ENCODE measurements at regions not wholly inside any gene's neighbourhood (a gene's known extent, or its start where the extent isn't known, plus 50 kb on each side); places are given as distances from the start of the nearest gene placed in this dataset.
A peak's percentile ranks its signal among the peaks of the same experiment; 100 is the strongest.
"Not testable (repeated sequence)": the region's sequence is repeated elsewhere in the genome, so short reads cannot be mapped to it uniquely, and the experiment has no call there.

GRCh38 chr3:127043041-127043641 lies 60.2 kb downstream of the PLXNA1 start:
- H3K36me3 ChIP-seq: no peaks in the 10 kb centered on the region
- no peak overlapping the region for H3K4me3 ChIP-seq
- no peaks in the 10 kb centered on the region for H3K27me3 ChIP-seq
- H3K9me3 ChIP-seq: no peaks in the 10 kb centered on the region
- DNase-seq: peak; percentile 34

DNA sequence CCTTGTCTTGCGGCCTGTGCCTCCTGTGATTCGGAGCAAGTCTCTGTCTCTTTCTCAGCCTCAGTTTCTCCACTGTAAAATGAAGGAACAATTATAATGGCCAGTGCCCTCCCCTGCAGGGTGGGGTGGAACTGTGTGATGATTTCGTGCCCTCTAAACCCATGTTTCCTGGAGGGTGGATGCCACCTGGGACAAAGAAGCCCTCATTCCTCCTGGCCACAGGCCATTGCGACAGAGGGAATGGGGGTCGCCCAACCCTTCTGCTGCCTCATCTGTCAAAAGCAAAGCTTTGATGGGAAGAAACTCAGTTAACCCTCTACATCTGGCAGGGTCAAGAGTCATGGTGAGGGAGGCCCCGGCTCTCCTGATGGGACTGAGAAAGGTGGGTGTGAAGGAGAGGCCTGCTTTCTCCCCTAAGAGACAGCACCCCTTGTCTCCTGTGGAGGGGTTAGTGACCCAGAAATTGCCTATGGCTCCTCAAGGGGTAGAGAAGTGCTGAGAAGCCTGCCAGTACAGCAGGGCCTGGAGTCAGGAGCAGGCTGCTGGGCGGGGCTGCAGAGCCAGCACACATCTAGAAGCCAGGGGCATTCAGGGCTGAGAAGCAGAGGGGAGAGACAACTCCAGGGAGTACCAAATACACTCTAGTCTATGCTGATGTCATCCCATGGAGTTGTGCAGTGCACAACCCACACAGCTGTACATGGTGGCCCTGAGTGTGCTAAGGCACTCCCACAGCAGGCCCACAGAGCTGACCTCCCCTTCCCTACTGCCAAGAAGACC lies 61.0 kb downstream of the PLXNA1 start:
- Histone ChIP-seq H3K36me3 (no peaks in the 10 kb centered on the region), H3K9me3 (peaks cover 2% of the 10 kb centered on the region; the same call in 1 of the 2 replicates), H3K4me3 (no peak overlapping the region), H3K27me3 (no peaks in the 10 kb centered on the region)
- no peak for DNase-seq

DNA sequence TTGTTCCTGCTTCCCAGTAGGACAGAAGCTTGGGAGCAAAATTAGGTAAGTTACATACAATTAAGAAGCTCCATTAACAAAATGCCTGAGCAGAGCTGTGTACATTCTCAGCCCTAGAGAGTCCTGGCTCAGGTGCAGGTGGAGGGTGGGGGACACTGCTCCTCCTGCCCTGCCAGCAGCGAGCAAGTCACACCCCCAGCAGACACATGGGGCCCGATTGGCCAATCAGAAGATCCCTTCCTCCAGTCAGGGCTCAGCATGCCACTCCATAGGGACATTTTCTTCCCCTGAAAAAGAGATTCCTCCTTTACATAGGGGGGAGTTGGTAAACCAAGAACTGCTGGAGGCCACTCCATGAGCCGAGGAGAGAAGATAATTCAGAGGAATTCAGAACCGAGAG lies 62.1 kb downstream of the PLXNA1 start:
- Histone ChIP-seq H3K4me3 (no peak overlapping the region), H3K36me3 (no peaks in the 10 kb centered on the region), H3K27me3 (no peaks in the 10 kb centered on the region), H3K9me3 (peaks cover 7% of the 10 kb centered on the region; the same call in 1 of the 2 replicates)
- DNase-seq: no peak

DNA sequence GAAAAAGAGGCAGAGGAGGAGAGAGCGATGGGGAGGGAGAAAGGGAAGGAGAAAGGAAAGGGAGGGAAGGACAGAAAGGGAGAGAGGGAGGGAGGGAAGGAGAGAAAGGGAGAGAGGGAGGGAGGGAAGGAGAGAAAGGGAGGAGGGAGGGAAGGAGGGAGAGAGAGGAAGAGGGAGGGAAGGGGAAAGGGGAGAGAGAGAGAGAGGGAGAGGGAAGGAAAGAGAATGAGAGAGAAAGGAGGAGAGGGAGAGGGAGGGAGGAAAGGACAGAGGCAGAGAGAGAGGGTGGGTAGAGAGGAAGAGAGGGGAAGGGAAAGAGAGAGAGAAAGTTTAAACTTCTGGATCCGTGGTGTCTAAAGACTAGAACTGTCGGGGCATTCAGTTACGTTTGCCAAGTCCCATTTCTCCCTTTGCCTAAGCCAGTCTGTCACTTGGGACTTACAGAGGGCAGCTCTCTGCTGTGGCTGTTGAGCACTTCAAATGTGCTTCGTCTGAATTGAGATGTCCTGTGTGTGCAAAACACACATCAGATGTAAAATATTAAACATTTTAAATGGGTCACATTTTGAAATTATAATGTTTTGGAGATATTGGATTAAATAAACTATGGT lies 62.6 kb downstream of the PLXNA1 start:
- DNase-seq: no peak
- Histone ChIP-seq H3K4me3 (no peak overlapping the region), H3K36me3 (no peaks in the 10 kb centered on the region), H3K27me3 (no peaks in the 10 kb centered on the region), H3K9me3 (peaks cover 9% of the 10 kb centered on the region; the same call in 1 of the 2 replicates)

DNA sequence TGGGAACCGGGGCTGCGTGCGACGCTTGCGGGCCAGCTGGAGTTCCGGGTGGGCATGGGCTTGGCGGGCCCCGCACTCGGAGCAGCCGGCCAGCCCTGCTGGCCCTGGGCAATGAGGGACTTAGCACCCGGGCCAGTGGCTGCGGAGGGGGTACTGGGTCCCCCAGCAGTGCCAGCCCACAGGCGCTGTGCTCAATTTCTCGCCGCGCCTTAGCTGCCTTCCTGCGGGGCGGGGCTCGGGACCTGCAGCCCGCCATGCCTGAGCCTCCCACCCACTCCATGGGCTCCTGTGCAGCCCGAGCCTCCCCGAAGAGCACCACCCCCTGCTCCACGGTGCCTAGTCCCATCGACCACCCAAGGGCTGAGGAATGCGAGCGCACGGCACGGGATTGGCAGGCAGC lies 63.8 kb downstream of the PLXNA1 start:
- DNase-seq, H3K36me3 ChIP-seq, H3K4me3 ChIP-seq, H3K27me3 ChIP-seq, H3K9me3 ChIP-seq: not testable (repeated sequence)

DNA sequence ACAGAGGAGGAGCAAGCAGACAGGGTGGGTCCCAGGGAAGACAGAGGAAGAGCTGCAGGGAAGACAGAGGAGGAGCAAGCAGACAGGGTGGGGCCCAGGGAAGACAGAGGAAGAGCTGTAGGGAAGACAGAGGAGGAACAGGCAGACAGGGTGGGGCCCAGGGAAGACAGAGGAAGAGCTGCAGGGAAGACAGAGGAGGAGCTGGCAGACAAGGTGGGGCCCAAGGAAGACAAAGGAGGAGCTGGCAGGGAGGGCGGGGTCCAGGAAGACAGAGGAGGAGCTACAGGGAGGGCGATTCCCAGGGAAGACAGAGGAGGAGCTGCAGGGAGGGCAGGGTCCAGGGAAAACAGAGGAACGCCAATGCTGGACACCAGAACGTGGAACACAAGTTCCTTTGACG lies 66.5 kb downstream of the PLXNA1 start:
- no peak for DNase-seq

DNA sequence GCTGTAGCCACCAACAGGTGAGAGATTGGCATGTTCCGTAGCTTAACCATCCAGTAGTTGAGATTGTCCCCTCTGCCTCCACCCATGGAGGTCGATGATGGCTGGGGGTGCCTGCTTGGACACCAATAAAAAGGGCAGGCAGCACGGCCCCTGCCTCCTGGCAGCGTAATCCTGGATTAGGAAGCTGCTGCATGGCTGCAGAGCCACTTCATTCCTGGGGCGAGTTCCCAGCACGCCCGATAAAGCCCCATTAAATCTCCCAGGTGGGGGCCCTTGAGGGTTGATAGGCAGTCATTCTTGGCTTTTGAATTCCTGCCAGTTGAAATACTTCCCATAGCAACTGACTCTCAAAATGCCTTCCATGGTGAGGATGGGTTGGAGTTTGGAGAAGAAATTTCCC lies 67.8 kb downstream of the PLXNA1 start:
- Histone ChIP-seq H3K27me3 (no peaks in the 10 kb centered on the region), H3K4me3 (no peak overlapping the region), H3K9me3 (peaks cover 9% of the 10 kb centered on the region; the same call in 1 of the 2 replicates), H3K36me3 (no peaks in the 10 kb centered on the region)
- DNase-seq: no peak

More for the DNA sequence above, 66.5 kb downstream of the PLXNA1 start:
- no peaks in the 10 kb centered on the region for H3K27me3 ChIP-seq
- H3K4me3 ChIP-seq: no peak overlapping the region
- no peaks in the 10 kb centered on the region for H3K36me3 ChIP-seq
- peaks cover 9% of the 10 kb centered on the region; the same call in 1 of the 2 replicates for H3K9me3 ChIP-seq

DNA sequence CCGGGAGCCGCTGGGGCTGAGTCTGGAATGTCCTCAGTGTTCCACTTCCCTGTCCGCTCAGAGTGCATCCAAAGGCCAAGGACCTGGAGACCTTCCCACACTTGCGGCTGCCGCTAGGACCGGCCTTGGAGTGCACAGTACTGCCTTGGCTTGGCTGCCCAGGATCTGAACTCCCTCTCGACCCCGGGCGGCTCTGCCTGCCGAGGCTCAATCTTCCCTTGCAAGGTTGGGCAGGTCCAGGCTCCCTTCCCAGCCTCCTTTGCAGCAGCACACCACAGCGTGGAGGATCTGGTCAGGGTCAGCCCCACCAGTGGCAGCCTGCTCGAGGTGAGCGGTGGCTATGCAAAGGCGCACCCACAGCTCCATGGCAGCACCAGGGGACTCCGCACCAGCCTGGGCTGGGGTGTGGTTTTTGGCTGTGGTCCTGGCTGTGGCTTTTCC lies 69.2 kb downstream of the PLXNA1 start:
- Histone ChIP-seq H3K4me3 (no peak overlapping the region), H3K36me3 (no peaks in the 10 kb centered on the region), H3K27me3 (no peaks in the 10 kb centered on the region), H3K9me3 (peaks cover 17% of the 10 kb centered on the region)
- DNase-seq: peak; percentile 35

GRCh38 chr3:127053026-127053425 lies 70.1 kb downstream of the PLXNA1 start:
- peaks cover 19% of the 10 kb centered on the region for H3K9me3 ChIP-seq
- H3K4me3 ChIP-seq: no peak overlapping the region
- H3K36me3 ChIP-seq: no peaks in the 10 kb centered on the region
- H3K27me3 ChIP-seq: no peaks in the 10 kb centered on the region
- DNase-seq: no peak

DNA sequence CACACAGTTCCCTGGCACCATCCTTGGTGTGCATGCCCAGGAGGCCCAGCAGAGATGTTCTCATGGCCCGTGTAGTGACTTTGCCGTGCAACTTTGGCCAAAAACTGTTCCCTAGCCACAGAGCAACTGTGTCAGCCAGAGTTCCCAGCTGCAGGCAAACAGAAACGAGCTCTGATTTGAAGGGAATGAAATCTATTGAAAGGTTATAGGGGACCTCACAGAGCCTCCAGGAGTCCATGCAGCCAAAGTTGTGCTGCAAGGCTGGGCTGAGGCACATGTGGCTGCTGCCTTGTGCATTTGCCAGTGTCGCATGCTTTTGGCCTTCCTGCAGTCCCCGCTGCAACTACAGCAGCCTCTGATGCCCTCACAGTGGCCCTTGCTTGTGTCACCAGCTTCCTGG lies 70.5 kb downstream of the PLXNA1 start:
- Histone ChIP-seq H3K36me3 (no peaks in the 10 kb centered on the region), H3K4me3 (no peak overlapping the region), H3K27me3 (no peaks in the 10 kb centered on the region), H3K9me3 (peaks cover 18% of the 10 kb centered on the region)
- DNase-seq: no peak

DNA sequence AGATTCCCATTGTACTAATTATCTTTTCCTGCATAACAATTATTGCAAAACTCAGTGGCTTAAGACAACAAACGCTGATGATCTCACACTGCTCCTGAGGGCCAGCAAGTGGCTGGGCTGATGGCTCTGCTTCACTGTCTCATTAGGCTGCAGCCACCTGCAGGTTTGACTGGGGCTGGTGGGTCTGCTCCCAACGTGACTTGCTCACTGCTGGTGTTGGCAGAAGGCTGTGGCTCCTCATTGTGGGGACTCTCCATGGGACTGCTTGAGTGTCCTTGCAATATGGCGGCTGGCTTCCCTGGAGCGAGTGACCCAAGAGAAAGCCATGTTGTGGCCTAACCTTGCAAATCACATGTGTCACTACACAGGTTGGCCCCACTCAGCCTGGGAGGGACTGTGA lies 71.1 kb downstream of the PLXNA1 start:
- no peaks in the 10 kb centered on the region for H3K36me3 ChIP-seq
- H3K9me3 ChIP-seq: peaks cover 17% of the 10 kb centered on the region
- no peak overlapping the region for H3K4me3 ChIP-seq
- H3K27me3 ChIP-seq: no peaks in the 10 kb centered on the region
- no peak for DNase-seq

DNA sequence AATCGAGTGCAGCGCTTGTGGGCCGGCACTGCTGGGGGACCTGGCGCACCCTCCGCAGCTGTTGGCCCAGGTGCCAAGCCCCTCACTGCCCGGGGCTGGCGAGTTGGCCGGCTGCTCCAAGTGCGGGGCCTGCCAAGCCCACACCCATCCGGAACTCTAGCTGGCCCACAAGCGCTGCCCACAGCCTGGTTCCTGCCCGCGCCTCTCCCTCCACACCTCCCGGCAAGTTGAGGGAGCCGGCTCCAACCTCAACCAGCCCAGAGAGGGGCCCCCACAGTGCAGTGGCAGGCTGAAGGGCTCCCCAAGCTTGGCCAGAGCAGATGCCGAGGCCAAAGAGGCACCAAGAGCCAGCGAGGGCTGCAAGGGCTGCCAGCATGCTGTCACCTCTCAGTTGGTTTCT lies 73.4 kb downstream of the PLXNA1 start:
- Histone ChIP-seq H3K9me3 (peaks cover 10% of the 10 kb centered on the region), H3K27me3 (no peaks in the 10 kb centered on the region)
- no peak for DNase-seq

DNA sequence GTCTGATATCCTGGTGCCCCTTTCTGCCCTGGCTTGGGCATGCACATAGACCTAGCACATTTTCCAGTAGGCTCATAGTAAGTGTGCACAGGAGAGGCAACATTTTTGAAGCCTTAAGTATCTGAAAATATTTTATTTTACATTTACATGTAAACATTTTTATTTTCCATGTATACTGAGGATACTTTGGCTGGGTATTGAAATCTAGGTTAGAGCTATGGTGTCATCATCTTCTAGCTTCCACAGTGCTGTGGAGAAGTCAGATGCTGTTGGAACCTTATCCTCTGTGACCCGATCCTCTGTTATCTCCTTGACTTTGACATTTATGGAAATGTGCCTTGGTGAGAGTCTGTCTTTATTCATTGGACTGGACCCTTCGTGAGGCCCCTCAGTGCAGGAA lies 74.1 kb downstream of the PLXNA1 start:
- peaks cover 10% of the 10 kb centered on the region for H3K9me3 ChIP-seq
- no peaks in the 10 kb centered on the region for H3K36me3 ChIP-seq
- no peak for DNase-seq
- H3K4me3 ChIP-seq: no peak overlapping the region
- no peaks in the 10 kb centered on the region for H3K27me3 ChIP-seq

More for the DNA sequence above, 73.4 kb downstream of the PLXNA1 start:
- no peak overlapping the region for H3K4me3 ChIP-seq
- H3K36me3 ChIP-seq: no peaks in the 10 kb centered on the region

DNA sequence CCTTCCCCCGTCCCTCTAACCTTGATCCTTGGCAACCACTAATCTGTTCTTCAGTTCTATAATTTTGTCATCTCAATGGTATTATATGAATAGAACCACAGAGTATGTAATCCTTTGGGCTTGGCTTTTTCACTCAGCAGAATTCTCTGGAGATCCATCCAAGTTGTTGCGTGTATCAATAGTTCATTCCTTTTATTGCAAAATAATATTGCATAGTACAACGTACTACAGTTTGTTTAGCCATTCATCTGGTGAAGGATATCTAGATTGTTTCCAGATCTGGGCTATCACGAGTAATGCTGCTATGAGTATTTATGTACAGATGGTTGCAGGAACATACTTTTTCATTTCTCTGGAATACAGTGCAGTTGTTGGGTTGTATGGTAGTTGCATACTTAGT lies 76.2 kb downstream of the PLXNA1 start:
- Histone ChIP-seq H3K9me3 (peaks cover 10% of the 10 kb centered on the region), H3K36me3 (no peaks in the 10 kb centered on the region), H3K4me3 (no peak overlapping the region), H3K27me3 (no peaks in the 10 kb centered on the region)
- DNase-seq: no peak

DNA sequence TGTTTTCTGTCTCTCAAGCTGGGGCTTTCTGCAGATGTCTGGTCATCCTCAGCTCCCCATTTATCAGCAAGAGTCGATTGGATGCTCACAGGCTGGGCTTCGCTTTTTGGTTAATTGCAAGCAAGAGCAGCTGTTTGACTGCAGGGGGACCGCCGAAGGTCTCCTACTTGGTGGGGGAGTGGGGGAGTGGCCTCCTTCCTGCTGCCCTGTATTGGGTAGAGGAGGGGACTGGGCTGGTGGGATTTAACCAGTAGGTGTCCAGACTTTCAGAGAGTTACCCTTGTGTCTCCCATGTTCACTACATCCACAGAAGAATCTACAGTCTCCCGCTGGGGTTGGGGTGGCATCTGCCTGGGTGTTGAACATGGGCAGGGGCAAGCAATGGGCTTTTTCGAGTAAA lies 78.7 kb downstream of the PLXNA1 start:
- H3K27me3 ChIP-seq: no peaks in the 10 kb centered on the region
- H3K4me3 ChIP-seq: no peak overlapping the region
- H3K36me3 ChIP-seq: no peaks in the 10 kb centered on the region
- H3K9me3 ChIP-seq: peaks cover 7% of the 10 kb centered on the region
- DNase-seq: no peak

DNA sequence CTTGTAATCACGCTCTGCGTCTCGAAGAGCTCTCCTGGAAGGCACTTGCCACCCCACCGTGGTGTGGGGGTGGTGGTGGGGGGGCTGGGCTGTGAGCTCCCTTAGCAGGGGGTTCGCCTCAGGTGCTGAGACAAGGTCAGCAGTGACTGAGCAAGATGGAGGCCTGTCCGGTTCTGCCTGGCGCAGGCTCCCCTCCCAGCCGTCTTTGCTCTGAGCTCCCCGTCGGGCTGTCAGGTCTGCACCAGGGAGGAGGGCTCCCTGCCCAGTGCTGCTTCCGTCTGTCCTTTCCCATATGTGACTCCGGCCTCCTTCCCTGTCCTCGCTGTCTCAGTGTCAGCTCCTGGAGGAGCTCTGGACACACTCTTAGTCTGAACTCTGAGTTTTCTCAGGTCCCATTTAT lies 80.0 kb downstream of the PLXNA1 start:
- H3K36me3 ChIP-seq: no peaks in the 10 kb centered on the region
- no peak overlapping the region for H3K4me3 ChIP-seq
- no peak for DNase-seq
- H3K27me3 ChIP-seq: no peaks in the 10 kb centered on the region
- no peaks in the 10 kb centered on the region for H3K9me3 ChIP-seq

GRCh38 chr3:127063916-127064315 lies 81.0 kb downstream of the PLXNA1 start:
- Histone ChIP-seq H3K36me3 (no peaks in the 10 kb centered on the region), H3K27me3 (no peaks in the 10 kb centered on the region), H3K4me3 (no peak overlapping the region), H3K9me3 (no peaks in the 10 kb centered on the region)
- DNase-seq: no peak
